HFFc6 (cell line): ENCODE measurements at regions not wholly inside any gene's neighbourhood (a gene's known extent, or its start where the extent isn't known, plus 50 kb on each side); places are given as distances from the start of the nearest gene placed in this dataset.

Source experiments
- DNase-seq: peaks from one replicate; pipeline ENCODE4 v3.0.0-alpha.2; 2018
- H3K27ac Mint-ChIP-seq: 2 replicates; pipeline ENCODE4 v1.8.0; 2020; ENCODE audit warnings: mild to moderate bottlenecking, mixed read lengths
- H3K27me3 Mint-ChIP-seq: 2 replicates; pipeline ENCODE4 v1.8.0; 2021; ENCODE audit warnings: mild to moderate bottlenecking, moderate library complexity, mixed read lengths; ENCODE audit not compliant: insufficient read depth
- H3K36me3 Mint-ChIP-seq: 2 replicates; pipeline ENCODE4 v1.8.0; 2021; ENCODE audit warnings: low read depth, mixed read lengths
- H3K4me1 Mint-ChIP-seq: 2 replicates; pipeline ENCODE4 v1.8.0; 2020; ENCODE audit warnings: low read depth, mixed read lengths
- H3K4me3 Mint-ChIP-seq: 2 replicates; pipeline ENCODE4 v1.8.0; 2020; ENCODE audit warnings: mild to moderate bottlenecking, moderate library complexity, mixed read lengths
- H3K9me3 Mint-ChIP-seq: 2 replicates; pipeline ENCODE4 v1.8.0; 2020; ENCODE audit warnings: mild to moderate bottlenecking, mixed read lengths
- CTCF ChIP-seq: fragments of 200-600 bp; sonication (generic); IDR thresholded peaks from 2 replicates; pipeline ENCODE4 v1.5.0; 2021; ENCODE audit warnings: antibody characterized with exemption, mild to moderate bottlenecking

GRCh38 chr2:200089040-200089755, 133.8 kb downstream of the MAIP1 start:
- Mint-ChIP-seq H3K27ac (no peak overlapping the region), H3K27me3 (peaks cover 20% of the 10 kb centered on the region), H3K4me1 (no peaks in the 10 kb centered on the region)

GRCh38 chr2:200089756-200090109, 134.4 kb downstream of the MAIP1 start:
- Mint-ChIP-seq H3K4me1 (no peaks in the 10 kb centered on the region), H3K9me3 (no peaks in the 10 kb centered on the region), H3K27me3 (peaks cover 20% of the 10 kb centered on the region), H3K4me3 (no peak overlapping the region), H3K36me3 (no peaks in the 10 kb centered on the region), H3K27ac (no peak overlapping the region)
- no peak for DNase-seq
- TF ChIP-seq CTCF, result no peak

More at GRCh38 chr2:200089040-200089755, 133.8 kb downstream of the MAIP1 start:
- TF ChIP-seq CTCF, result no peak
- Mint-ChIP-seq H3K4me3 (no peak overlapping the region), H3K9me3 (no peaks in the 10 kb centered on the region), H3K36me3 (no peaks in the 10 kb centered on the region)
- peak; percentile 10 for DNase-seq

GRCh38 chr2:200090683-200091082, 135.3 kb downstream of the MAIP1 start:
- TF ChIP-seq CTCF, result no peak
- Mint-ChIP-seq H3K36me3 (no peaks in the 10 kb centered on the region), H3K9me3 (no peaks in the 10 kb centered on the region), H3K4me1 (no peaks in the 10 kb centered on the region), H3K4me3 (no peak overlapping the region), H3K27ac (no peak overlapping the region), H3K27me3 (peaks cover 16% of the 10 kb centered on the region)
- DNase-seq, result no peak

GRCh38 chr2:200091126-200091525, 135.7 kb downstream of the MAIP1 start:
- H3K4me3 Mint-ChIP-seq, result no peak overlapping the region
- H3K9me3 Mint-ChIP-seq, result no peaks in the 10 kb centered on the region
- H3K4me1 Mint-ChIP-seq, result no peaks in the 10 kb centered on the region
- H3K27ac Mint-ChIP-seq, result no peak overlapping the region
- TF ChIP-seq CTCF, result no peak
- no peak for DNase-seq
- H3K27me3 Mint-ChIP-seq, result peaks cover 16% of the 10 kb centered on the region
- no peaks in the 10 kb centered on the region for H3K36me3 Mint-ChIP-seq

- no peaks in the 10 kb centered on the region for H3K36me3 Mint-ChIP-seq
- H3K27ac Mint-ChIP-seq, result no peak overlapping the region
- no peak for DNase-seq
- no peak overlapping the region for H3K4me3 Mint-ChIP-seq
- no peaks in the 10 kb centered on the region for H3K9me3 Mint-ChIP-seq
- peaks cover 16% of the 10 kb centered on the region for H3K27me3 Mint-ChIP-seq
- H3K4me1 Mint-ChIP-seq, result no peaks in the 10 kb centered on the region
- TF ChIP-seq CTCF, result no peak
Observed at GRCh38 chr2:200092235-200092634, 136.9 kb downstream of the MAIP1 start.
